Spinal cord (tissue), 9 donors: ENCODE measurements at regions not wholly inside any gene's neighbourhood (a gene's known extent, or its start where the extent isn't known, plus 50 kb on each side); places are given as distances from the start of the nearest gene placed in this dataset.

Experiments used
- DNase-seq, 6 donors: peaks; one replicate each; pipeline versions ENCODE4 v3.0.0 to v3.0.0-alpha.2; 2013 to 2015; ENCODE audit warnings: low spot score in 6 of 6, low read depth in 4 of 6
- H3K27ac ChIP-seq: one replicate; pipeline ENCODE4 v1.5.1; 2013; ENCODE audit warnings: low read depth, low read length, control low read depth
- H3K27me3 ChIP-seq: one replicate; pipeline ENCODE4 v1.6.1; 2013; ENCODE audit warnings: low read length; ENCODE audit not compliant: control insufficient read depth, insufficient read depth
- H3K36me3 ChIP-seq: one replicate; pipeline ENCODE4 v1.6.1; 2013; ENCODE audit warnings: low read length; ENCODE audit not compliant: control insufficient read depth, insufficient read depth
- H3K4me1 ChIP-seq: one replicate; pipeline ENCODE4 v1.6.1; 2013; ENCODE audit warnings: low read length; ENCODE audit not compliant: control insufficient read depth, insufficient read depth
- H3K4me3 ChIP-seq: one replicate; pipeline ENCODE4 v1.5.1; 2013; ENCODE audit warnings: low read depth, low read length, control low read depth
- H3K9me3 ChIP-seq: one replicate; pipeline ENCODE4 v1.6.1; 2013; ENCODE audit warnings: low read length; ENCODE audit not compliant: control insufficient read depth, insufficient read depth
- WGBS: methylation state at CpG from one replicate; pipeline ENCODE4 v1.1.5; 2013; ENCODE audit warnings: missing lambda C conversion rate; ENCODE audit not compliant: insufficient coverage; 5-methylcytosine and 5-hydroxymethylcytosine counted together
- donor health status: healthy.

- H3K4me1 ChIP-seq, result no peaks in the 10 kb centered on the region
These were observed 291.1 kb upstream of the ADAMTS5 start for GRCh38 chr21:27257908-27258556.

GRCh38 chr21:27257226-27257625, 290.3 kb upstream of the ADAMTS5 start:
- H3K27me3 ChIP-seq, result no peaks in the 10 kb centered on the region
- WGBS, result 86% methylated on average over 4 of the region's 6 CpGs
- no peaks in the 10 kb centered on the region for H3K4me1 ChIP-seq
- no peak overlapping the region for H3K27ac ChIP-seq
- DNase-seq, result no peak
- H3K4me3 ChIP-seq, result no peak overlapping the region
- H3K9me3 ChIP-seq, result no peaks in the 10 kb centered on the region
- H3K36me3 ChIP-seq, result no peaks in the 10 kb centered on the region

More at GRCh38 chr21:27257908-27258556, 291.1 kb upstream of the ADAMTS5 start:
- Histone ChIP-seq H3K4me3 (no peak overlapping the region), H3K27ac (no peak overlapping the region), H3K9me3 (no peaks in the 10 kb centered on the region), H3K27me3 (no peaks in the 10 kb centered on the region), H3K36me3 (no peaks in the 10 kb centered on the region)
- WGBS, result 67% methylated on average over 1 of the region's 3 CpGs
- DNase-seq, result no peak

- no peak for DNase-seq
- no peaks in the 10 kb centered on the region for H3K36me3 ChIP-seq
- no peak overlapping the region for H3K4me3 ChIP-seq
- H3K27me3 ChIP-seq, result no peaks in the 10 kb centered on the region
- H3K27ac ChIP-seq, result no peak overlapping the region
- WGBS, result no CpG with 5 or more reads among the region's 2 CpGs
- H3K4me1 ChIP-seq, result no peaks in the 10 kb centered on the region
- no peaks in the 10 kb centered on the region for H3K9me3 ChIP-seq
These were observed 284.9 kb upstream of the ADAMTS5 start for GRCh38 chr21:27251752-27252151.

- Histone ChIP-seq H3K27me3 (no peaks in the 10 kb centered on the region), H3K36me3 (no peaks in the 10 kb centered on the region), H3K4me1 (no peaks in the 10 kb centered on the region), H3K4me3 (no peak overlapping the region), H3K27ac (no peak overlapping the region), H3K9me3 (no peaks in the 10 kb centered on the region)
- 79% methylated on average over 1 of the region's 1 CpG for WGBS
- no peak for DNase-seq
These were observed 283.5 kb upstream of the ADAMTS5 start for GRCh38 chr21:27250366-27250765.

- Histone ChIP-seq H3K36me3 (no peaks in the 10 kb centered on the region), H3K9me3 (no peaks in the 10 kb centered on the region), H3K4me3 (no peak overlapping the region), H3K27me3 (no peaks in the 10 kb centered on the region), H3K4me1 (no peaks in the 10 kb centered on the region), H3K27ac (no peak overlapping the region)
- WGBS, result no CpG with 5 or more reads among the region's 1 CpG
- no peak for DNase-seq
These were observed 281.9 kb upstream of the ADAMTS5 start for GRCh38 chr21:27248814-27249213.

- Histone ChIP-seq H3K27ac (no peak overlapping the region), H3K27me3 (no peaks in the 10 kb centered on the region), H3K9me3 (no peaks in the 10 kb centered on the region), H3K36me3 (no peaks in the 10 kb centered on the region), H3K4me1 (no peaks in the 10 kb centered on the region), H3K4me3 (no peak overlapping the region)
- WGBS, result 92% methylated on average over 2 of the region's 5 CpGs
- no peak for DNase-seq
These were observed 279.9 kb upstream of the ADAMTS5 start for GRCh38 chr21:27246741-27247140.

GRCh38 chr21:27244776-27245175, 277.9 kb upstream of the ADAMTS5 start:
- Histone ChIP-seq H3K4me1 (no peaks in the 10 kb centered on the region), H3K4me3 (no peak overlapping the region), H3K36me3 (no peaks in the 10 kb centered on the region), H3K27ac (no peak overlapping the region), H3K9me3 (no peaks in the 10 kb centered on the region), H3K27me3 (no peaks in the 10 kb centered on the region)
- DNase-seq, result no peak
- WGBS, result no CpG with 5 or more reads among the region's 3 CpGs

- H3K27ac ChIP-seq, result no peak overlapping the region
- no peaks in the 10 kb centered on the region for H3K27me3 ChIP-seq
- DNase-seq, result no peak
- no peaks in the 10 kb centered on the region for H3K9me3 ChIP-seq
- no peak overlapping the region for H3K4me3 ChIP-seq
- no peaks in the 10 kb centered on the region for H3K36me3 ChIP-seq
- no peaks in the 10 kb centered on the region for H3K4me1 ChIP-seq
- no CpG with 5 or more reads among the region's 2 CpGs for WGBS
These were observed 277.5 kb upstream of the ADAMTS5 start for GRCh38 chr21:27244352-27244751.

GRCh38 chr21:27240839-27241238, 274.0 kb upstream of the ADAMTS5 start:
- no CpG with 5 or more reads among the region's 2 CpGs for WGBS
- Histone ChIP-seq H3K36me3 (no peaks in the 10 kb centered on the region), H3K4me3 (no peak overlapping the region), H3K27me3 (no peaks in the 10 kb centered on the region), H3K9me3 (no peaks in the 10 kb centered on the region), H3K4me1 (no peaks in the 10 kb centered on the region), H3K27ac (no peak overlapping the region)
- no peak for DNase-seq

- Histone ChIP-seq H3K9me3 (no peaks in the 10 kb centered on the region), H3K4me3 (no peak overlapping the region), H3K27me3 (no peaks in the 10 kb centered on the region), H3K4me1 (no peaks in the 10 kb centered on the region), H3K36me3 (no peaks in the 10 kb centered on the region), H3K27ac (no peak overlapping the region)
- DNase-seq, result no peak
- WGBS, result no CpG with 5 or more reads among the region's 2 CpGs
These were observed 266.7 kb upstream of the ADAMTS5 start for GRCh38 chr21:27233514-27234115.
